SK-N-SH (cell line): ENCODE measurements at regions not wholly inside any gene's neighbourhood (a gene's known extent, or its start where the extent isn't known, plus 50 kb on each side); places are given as distances from the start of the nearest gene placed in this dataset.

Source experiments
- CTCF ChIA-PET: fragments of 300-600, 350-600 bp; formaldehyde crosslinking; extraction: SDS; loops from one replicate; lab custom pipeline; 2021; lab: Yijun Ruan, JAX
- POLR2A ChIA-PET: fragments of 350-600 bp; sonication (Branson Sonifier 250); formaldehyde crosslinking; extraction: SDS; loops from one replicate; lab custom pipeline; 2020; ENCODE audit warnings: antibody characterized with exemption, inconsistent platforms; lab: Yijun Ruan, JAX
- DNase-seq: peaks from one replicate; pipeline ENCODE4 v3.0.0; 2012
- H2AFZ ChIP-seq: fragments of 200-600 bp; sonication (generic); 2 replicates; pipeline ENCODE4 v1.8.1; 2016; ENCODE audit warnings: antibody characterized with exemption, mild to moderate bottlenecking, low read depth
- H3F3A ChIP-seq: fragments of 200-600 bp; sonication (generic); replicated peaks from 2 replicates; pipeline ENCODE3; 2016; ENCODE audit warnings: antibody characterized with exemption, mild to moderate bottlenecking; ENCODE audit not compliant: insufficient read depth
- H3K27ac ChIP-seq, 2 experiments: fragments of 200-500 bp in 1 of 2; fragments of 200-600 bp in 1 of 2; sonication (Bioruptor generic) in 1 of 2; sonication (generic), shearing (Covaris generic) in 1 of 2; 2 replicates each; pipeline versions ENCODE4 v1.5.1 to v1.6.1; 2014 to 2016; ENCODE audit warnings: low read depth in 2 of 2, inconsistent platforms in 1 of 2, low read length in 1 of 2, mild to moderate bottlenecking in 1 of 2, mixed read lengths in 1 of 2
- H3K27me3 ChIP-seq: fragments of 200-600 bp; sonication (generic), shearing (Covaris generic); 2 replicates; pipeline ENCODE4 v1.6.1; 2016; ENCODE audit warnings: mixed run types; ENCODE audit not compliant: insufficient read depth
- H3K36me3 ChIP-seq, 2 experiments: fragments of 200-500 bp in 1 of 2; fragments of 200-600 bp in 1 of 2; sonication (Bioruptor generic) in 1 of 2; sonication (generic) in 1 of 2; replicated peaks in 1 of 2; 2 replicates each; pipeline versions ENCODE3 to v1.5.1; 2014 to 2016; ENCODE audit warnings: low read length in 1 of 2, mild to moderate bottlenecking in 1 of 2; ENCODE audit not compliant: insufficient read depth in 2 of 2, control insufficient read depth in 1 of 2
- H3K4me1 ChIP-seq, 2 experiments: fragments of 200-500 bp in 1 of 2; fragments of 200-600 bp in 1 of 2; sonication (Bioruptor generic) in 1 of 2; sonication (generic), shearing (Covaris generic) in 1 of 2; 2 replicates each; pipeline versions ENCODE4 v1.5.1 to v1.6.1; 2014 to 2016; ENCODE audit warnings: low read depth in 1 of 2, low read length in 1 of 2, mixed run types in 1 of 2; ENCODE audit not compliant: insufficient read depth in 2 of 2, control insufficient read depth in 1 of 2
- H3K4me2 ChIP-seq: fragments of 200-600 bp; sonication (generic), shearing (Covaris generic); 2 replicates; pipeline ENCODE4 v1.6.1; 2017; ENCODE audit warnings: mixed run types
- H3K4me3 ChIP-seq, 2 experiments: fragments of 200-500 bp in 1 of 2; fragments of 200-600 bp in 1 of 2; sonication (Bioruptor generic) in 1 of 2; sonication (generic), shearing (Covaris generic) in 1 of 2; 2 replicates each; pipeline versions ENCODE4 v1.5.1 to v1.8.1; 2014 to 2016; ENCODE audit warnings: low read depth in 2 of 2, inconsistent platforms in 1 of 2, low read length in 1 of 2, mild to moderate bottlenecking in 1 of 2, mixed read lengths in 1 of 2, moderate library complexity in 1 of 2
- H3K79me2 ChIP-seq: fragments of 200-600 bp; sonication (generic); 2 replicates; pipeline ENCODE4 v1.8.1; 2017; ENCODE audit warnings: mild to moderate bottlenecking; ENCODE audit not compliant: insufficient read depth
- H3K9ac ChIP-seq: fragments of 200-600 bp; sonication (generic); 2 replicates; pipeline ENCODE4 v1.6.1; 2017; ENCODE audit warnings: mixed run types
- H3K9me2 ChIP-seq: fragments of 200-600 bp; sonication (generic); 2 replicates; pipeline ENCODE4 v1.6.1; 2017; ENCODE audit warnings: mixed run types
- H3K9me3 ChIP-seq: fragments of 200-600 bp; sonication (generic); 2 replicates; pipeline ENCODE4 v1.6.1; 2017; ENCODE audit warnings: mixed run types, mild to moderate bottlenecking, moderate library complexity
- H4K20me1 ChIP-seq: fragments of 200-600 bp; sonication (generic); 2 replicates; pipeline ENCODE4 v1.6.1; 2017; ENCODE audit warnings: mild to moderate bottlenecking, mixed run types; ENCODE audit not compliant: insufficient read depth
- EP300 ChIP-seq, 2 experiments: IDR thresholded peaks; 2 replicates each; pipeline versions ENCODE4 v1.4.0 to v1.6.1; 2012; ENCODE audit warnings: borderline replicate concordance in 1 of 2, low read depth in 1 of 2, low read length in 1 of 2
- FOXJ3 ChIP-seq: sonication (generic); formaldehyde crosslinking; IDR thresholded peaks from 2 replicates; pipeline ENCODE4 v1.5.1; 2020; ENCODE audit warnings: mild to moderate bottlenecking, missing genetic modification reagents
- FOXM1 ChIP-seq: IDR thresholded peaks from 2 replicates; pipeline ENCODE4 v1.4.0; 2012; ENCODE audit warnings: low read depth, mild to moderate bottlenecking
- JUND ChIP-seq: IDR thresholded peaks from 2 replicates; pipeline ENCODE4 v1.4.0; 2012
- NFIC ChIP-seq: IDR thresholded peaks from 2 replicates; pipeline ENCODE4 v1.4.0; 2012; ENCODE audit warnings: borderline replicate concordance
- NRF1 ChIP-seq: IDR thresholded peaks from 2 replicates; pipeline ENCODE4 v1.6.1; 2012; ENCODE audit warnings: low read depth, mild to moderate bottlenecking, low read length
- POLR2AphosphoS5 ChIP-seq: IDR thresholded peaks from 2 replicates; pipeline ENCODE4 v1.6.1; 2012; ENCODE audit warnings: low read depth, low read length
- RCOR1 ChIP-seq: fragments of 150-350 bp; IDR thresholded peaks from 2 replicates; pipeline ENCODE4 v1.6.1; 2017; ENCODE audit warnings: antibody characterized with exemption, low read length
- RFX5 ChIP-seq: IDR thresholded peaks from 2 replicates; pipeline ENCODE4 v1.6.1; 2012; ENCODE audit warnings: mild to moderate bottlenecking, improper control_type of control experiment, low read length
- RXRA ChIP-seq: IDR thresholded peaks from 2 replicates; pipeline ENCODE4 v1.4.0; 2012; ENCODE audit warnings: low read depth, mild to moderate bottlenecking, borderline replicate concordance
- SMC3 ChIP-seq: IDR thresholded peaks from 2 replicates; pipeline ENCODE4 v1.6.1; 2012; ENCODE audit warnings: low read depth, low read length, improper control_type of control experiment
- TEAD4 ChIP-seq: IDR thresholded peaks from 2 replicates; pipeline ENCODE4 v1.4.0; 2012; ENCODE audit warnings: mild to moderate bottlenecking, borderline replicate concordance; ENCODE audit not compliant: insufficient read depth
- YY1 ChIP-seq: IDR thresholded peaks from 2 replicates; pipeline ENCODE4 v1.4.0; 2012; ENCODE audit warnings: low read depth, mild to moderate bottlenecking
- WGBS: methylation state at CpG from one replicate; pipeline ENCODE4 v1.1.6; 2017; ENCODE audit warnings: low lambda C conversion rate; 5-methylcytosine and 5-hydroxymethylcytosine counted together
- TF ChIP-seq, protein P1 (sequence below): IDR thresholded peaks from 2 replicates; pipeline ENCODE4 v1.4.0; 2012; ENCODE audit warnings: low read depth, borderline replicate concordance
- TF ChIP-seq, protein P2 (sequence below): fragments of 150-350 bp; IDR thresholded peaks from 2 replicates; pipeline ENCODE4 v1.6.1; 2017; ENCODE audit warnings: antibody characterized with exemption, low read length, low read depth, borderline replicate concordance
- TF ChIP-seq, protein P3 (sequence below): IDR thresholded peaks from 2 replicates; pipeline ENCODE4 v1.4.0; 2012; ENCODE audit warnings: low read depth, borderline replicate concordance
- TF ChIP-seq, protein P4 (sequence below): IDR thresholded peaks from 2 replicates; pipeline ENCODE4 v1.4.0; 2012; ENCODE audit warnings: low read depth
- TF ChIP-seq, protein P5 (sequence below): IDR thresholded peaks from 2 replicates; pipeline ENCODE4; 2012
- TF ChIP-seq, protein P6 (sequence below): fragments of 200-600 bp; sonication (generic); IDR thresholded peaks from 2 replicates; pipeline ENCODE4 v1.6.1; 2017; ENCODE audit warnings: antibody characterized with exemption, mild to moderate bottlenecking, moderate library complexity

DNA sequence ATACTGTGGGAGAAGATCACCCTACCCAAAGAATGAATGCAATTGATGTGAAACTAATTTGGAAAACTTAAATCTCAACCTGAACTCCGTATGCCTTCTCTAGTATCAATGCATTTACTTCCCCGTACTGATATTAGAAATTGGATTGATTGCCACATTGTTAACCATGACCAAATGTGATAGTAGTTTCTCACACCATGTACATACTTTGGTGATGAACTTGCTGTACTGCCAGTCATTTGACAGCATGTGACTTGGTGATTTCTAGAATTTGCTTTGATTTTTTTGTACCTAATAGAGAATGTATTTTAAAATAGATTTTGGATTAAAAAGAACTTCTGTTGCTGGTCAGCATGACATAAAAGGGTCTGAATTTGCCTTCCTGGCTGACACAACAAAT lies 579.8 kb upstream of the TMEM132C start (continued):
- TF ChIP-seq SMC3, result no peak
- TF ChIP-seq, protein P1, sequence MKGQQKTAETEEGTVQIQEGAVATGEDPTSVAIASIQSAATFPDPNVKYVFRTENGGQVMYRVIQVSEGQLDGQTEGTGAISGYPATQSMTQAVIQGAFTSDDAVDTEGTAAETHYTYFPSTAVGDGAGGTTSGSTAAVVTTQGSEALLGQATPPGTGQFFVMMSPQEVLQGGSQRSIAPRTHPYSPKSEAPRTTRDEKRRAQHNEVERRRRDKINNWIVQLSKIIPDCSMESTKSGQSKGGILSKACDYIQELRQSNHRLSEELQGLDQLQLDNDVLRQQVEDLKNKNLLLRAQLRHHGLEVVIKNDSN, result no peak
- TF ChIP-seq RXRA, result no peak
- TF ChIP-seq NRF1, result no peak
- no peak for TF ChIP-seq POLR2AphosphoS5
- TF ChIP-seq JUND, result no peak
- no peak for TF ChIP-seq FOXJ3 (CRISPR knock-in tag)
- no peak for TF ChIP-seq RFX5

DNA sequence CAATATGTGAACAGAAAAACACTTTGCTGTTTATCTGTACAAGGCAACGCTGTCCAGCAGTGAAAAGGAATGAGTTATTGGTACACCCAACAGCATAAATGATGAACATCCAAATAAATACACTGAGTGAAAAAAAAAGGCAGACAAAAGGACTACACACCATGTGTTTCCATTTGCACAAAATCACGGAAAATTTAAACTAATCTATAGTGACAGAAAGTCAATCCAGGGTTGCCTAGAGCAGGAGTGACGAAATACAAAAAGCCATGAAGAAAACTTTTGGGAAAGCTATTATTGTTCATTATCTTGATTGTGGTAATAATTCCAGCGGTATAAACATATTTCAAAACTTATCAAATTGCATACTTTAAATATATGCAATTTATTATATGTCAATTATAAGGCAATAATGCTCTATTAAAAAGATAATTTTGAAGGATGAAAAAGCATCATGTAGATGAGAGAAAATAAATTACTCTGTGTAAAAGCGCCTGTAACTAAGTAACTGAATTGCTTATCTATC lies 578.0 kb upstream of the TMEM132C start:
- Histone ChIP-seq H3K9ac (no peak overlapping the region), H3K4me3 (no peak overlapping the region), H3K79me2 (no peaks in the 10 kb centered on the region), H3K4me1 (no peaks in the 10 kb centered on the region; a peak in 1 of 4 replicates), H3K27ac (no peak overlapping the region), H3K4me2 (no peak overlapping the region), H3F3A (no peaks in the 10 kb centered on the region)
- no peak for DNase-seq
- ChIA-PET POLR2A (no interaction called here), CTCF (interaction anchor here (1.7 kb wide), 1 partner anchor 11 kb away, joined by 12 read pairs; no protein-coding TSS in a partner anchor)
- TF ChIP-seq EP300 (IDR thresholded peaks at IDR 0.05; ENCODE audit: borderline replicate concordance in 1 of 2, low read depth in 1 of 2, low read length in 1 of 2) (no peak; a peak in 1 of 4 replicates), RCOR1 (no peak), NFIC (no peak), YY1 (no peak), TEAD4 (no peak), FOXJ3 (CRISPR knock-in tag) (no peak), FOXM1 (no peak)
- TF ChIP-seq, protein P2, sequence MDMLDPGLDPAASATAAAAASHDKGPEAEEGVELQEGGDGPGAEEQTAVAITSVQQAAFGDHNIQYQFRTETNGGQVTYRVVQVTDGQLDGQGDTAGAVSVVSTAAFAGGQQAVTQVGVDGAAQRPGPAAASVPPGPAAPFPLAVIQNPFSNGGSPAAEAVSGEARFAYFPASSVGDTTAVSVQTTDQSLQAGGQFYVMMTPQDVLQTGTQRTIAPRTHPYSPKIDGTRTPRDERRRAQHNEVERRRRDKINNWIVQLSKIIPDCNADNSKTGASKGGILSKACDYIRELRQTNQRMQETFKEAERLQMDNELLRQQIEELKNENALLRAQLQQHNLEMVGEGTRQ, result no peak
- TF ChIP-seq, protein P3, sequence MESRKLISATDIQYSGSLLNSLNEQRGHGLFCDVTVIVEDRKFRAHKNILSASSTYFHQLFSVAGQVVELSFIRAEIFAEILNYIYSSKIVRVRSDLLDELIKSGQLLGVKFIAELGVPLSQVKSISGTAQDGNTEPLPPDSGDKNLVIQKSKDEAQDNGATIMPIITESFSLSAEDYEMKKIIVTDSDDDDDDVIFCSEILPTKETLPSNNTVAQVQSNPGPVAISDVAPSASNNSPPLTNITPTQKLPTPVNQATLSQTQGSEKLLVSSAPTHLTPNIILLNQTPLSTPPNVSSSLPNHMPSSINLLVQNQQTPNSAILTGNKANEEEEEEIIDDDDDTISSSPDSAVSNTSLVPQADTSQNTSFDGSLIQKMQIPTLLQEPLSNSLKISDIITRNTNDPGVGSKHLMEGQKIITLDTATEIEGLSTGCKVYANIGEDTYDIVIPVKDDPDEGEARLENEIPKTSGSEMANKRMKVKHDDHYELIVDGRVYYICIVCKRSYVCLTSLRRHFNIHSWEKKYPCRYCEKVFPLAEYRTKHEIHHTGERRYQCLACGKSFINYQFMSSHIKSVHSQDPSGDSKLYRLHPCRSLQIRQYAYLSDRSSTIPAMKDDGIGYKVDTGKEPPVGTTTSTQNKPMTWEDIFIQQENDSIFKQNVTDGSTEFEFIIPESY, result no peak
- TF ChIP-seq, protein P4, sequence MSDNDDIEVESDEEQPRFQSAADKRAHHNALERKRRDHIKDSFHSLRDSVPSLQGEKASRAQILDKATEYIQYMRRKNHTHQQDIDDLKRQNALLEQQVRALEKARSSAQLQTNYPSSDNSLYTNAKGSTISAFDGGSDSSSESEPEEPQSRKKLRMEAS, result no peak
- TF ChIP-seq, protein P5, sequence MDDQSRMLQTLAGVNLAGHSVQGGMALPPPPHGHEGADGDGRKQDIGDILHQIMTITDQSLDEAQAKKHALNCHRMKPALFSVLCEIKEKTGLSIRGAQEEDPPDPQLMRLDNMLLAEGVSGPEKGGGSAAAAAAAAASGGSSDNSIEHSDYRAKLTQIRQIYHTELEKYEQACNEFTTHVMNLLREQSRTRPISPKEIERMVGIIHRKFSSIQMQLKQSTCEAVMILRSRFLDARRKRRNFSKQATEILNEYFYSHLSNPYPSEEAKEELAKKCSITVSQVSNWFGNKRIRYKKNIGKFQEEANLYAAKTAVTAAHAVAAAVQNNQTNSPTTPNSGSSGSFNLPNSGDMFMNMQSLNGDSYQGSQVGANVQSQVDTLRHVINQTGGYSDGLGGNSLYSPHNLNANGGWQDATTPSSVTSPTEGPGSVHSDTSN, result no peak
- TF ChIP-seq, protein P6, sequence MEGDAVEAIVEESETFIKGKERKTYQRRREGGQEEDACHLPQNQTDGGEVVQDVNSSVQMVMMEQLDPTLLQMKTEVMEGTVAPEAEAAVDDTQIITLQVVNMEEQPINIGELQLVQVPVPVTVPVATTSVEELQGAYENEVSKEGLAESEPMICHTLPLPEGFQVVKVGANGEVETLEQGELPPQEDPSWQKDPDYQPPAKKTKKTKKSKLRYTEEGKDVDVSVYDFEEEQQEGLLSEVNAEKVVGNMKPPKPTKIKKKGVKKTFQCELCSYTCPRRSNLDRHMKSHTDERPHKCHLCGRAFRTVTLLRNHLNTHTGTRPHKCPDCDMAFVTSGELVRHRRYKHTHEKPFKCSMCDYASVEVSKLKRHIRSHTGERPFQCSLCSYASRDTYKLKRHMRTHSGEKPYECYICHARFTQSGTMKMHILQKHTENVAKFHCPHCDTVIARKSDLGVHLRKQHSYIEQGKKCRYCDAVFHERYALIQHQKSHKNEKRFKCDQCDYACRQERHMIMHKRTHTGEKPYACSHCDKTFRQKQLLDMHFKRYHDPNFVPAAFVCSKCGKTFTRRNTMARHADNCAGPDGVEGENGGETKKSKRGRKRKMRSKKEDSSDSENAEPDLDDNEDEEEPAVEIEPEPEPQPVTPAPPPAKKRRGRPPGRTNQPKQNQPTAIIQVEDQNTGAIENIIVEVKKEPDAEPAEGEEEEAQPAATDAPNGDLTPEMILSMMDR, result no peak
- TF ChIP-seq, all 33 proteins: peak for 0
- Histone ChIP-seq H3K36me3 (no peaks in the 10 kb centered on the region), H3K9me2 (0 out of 2 replicates have a peak, but pooled peaks cover 3% of the 10 kb centered on the region), H4K20me1 (no peaks in the 10 kb centered on the region), H2AFZ (no peak overlapping the region), H3K27me3 (no peaks in the 10 kb centered on the region), H3K9me3 (no peaks in the 10 kb centered on the region)
- WGBS, result 4% methylated on average over 5 of the region's 5 CpGs
